ENCODE measurements at regions not wholly inside any gene's neighbourhood (a gene's known extent, or its start where the extent isn't known, plus 50 kb on each side); places are given as distances from the start of the nearest gene placed in this dataset.
A peak's percentile ranks its signal among the peaks of the same experiment; 100 is the strongest.

DNA sequence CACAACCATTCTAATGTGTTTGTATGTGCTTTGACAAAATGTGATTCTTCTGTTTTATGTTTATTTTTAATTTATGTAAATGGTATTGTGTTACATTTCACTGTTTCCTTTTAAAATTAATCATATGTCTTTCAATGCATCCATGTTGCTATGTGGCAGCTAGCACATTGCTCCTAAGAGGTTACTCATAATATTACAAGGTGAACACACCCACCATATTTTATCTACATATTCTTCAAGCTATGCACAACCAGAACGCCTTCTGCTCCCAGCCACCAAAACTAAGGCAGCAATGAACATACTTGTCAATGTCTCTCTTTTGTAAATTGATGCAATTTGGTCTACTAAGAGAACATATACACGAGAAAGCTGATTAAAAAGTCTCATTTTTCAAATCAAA, 160.6 kb upstream of the OSR1 start:
- DNase-seq (ENCODE audit: extremely low read depth, low read depth) = no peak

DNA sequence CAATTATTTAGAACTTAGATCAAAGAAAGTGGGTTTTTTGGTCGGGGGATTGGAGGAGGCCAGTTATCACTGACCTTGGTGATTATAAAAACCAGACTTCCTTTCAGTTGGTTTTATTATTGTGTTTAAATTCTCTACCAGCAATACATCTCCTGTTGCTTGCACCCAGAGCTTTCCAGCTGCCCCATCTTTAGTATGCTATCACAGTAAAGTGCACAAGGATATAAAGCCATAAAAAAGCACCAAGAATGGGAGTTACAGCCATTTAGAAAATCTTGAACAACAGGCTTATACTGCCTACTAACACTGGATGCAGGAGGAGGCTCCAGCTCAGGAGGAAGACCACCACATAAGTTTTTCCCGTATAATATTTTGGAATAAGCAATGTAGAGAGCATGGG, 148.7 kb upstream of the OSR1 start:
- DNase-seq (ENCODE audit: extremely low read depth, low read depth) = no peak

GRCh38 chr2:19505199-19506136, 147.0 kb upstream of the OSR1 start:
- no peak for DNase-seq (ENCODE audit: extremely low read depth, low read depth)

GRCh38 chr2:19504400-19505198, 146.2 kb upstream of the OSR1 start:
- no peak for DNase-seq (ENCODE audit: extremely low read depth, low read depth)

DNA sequence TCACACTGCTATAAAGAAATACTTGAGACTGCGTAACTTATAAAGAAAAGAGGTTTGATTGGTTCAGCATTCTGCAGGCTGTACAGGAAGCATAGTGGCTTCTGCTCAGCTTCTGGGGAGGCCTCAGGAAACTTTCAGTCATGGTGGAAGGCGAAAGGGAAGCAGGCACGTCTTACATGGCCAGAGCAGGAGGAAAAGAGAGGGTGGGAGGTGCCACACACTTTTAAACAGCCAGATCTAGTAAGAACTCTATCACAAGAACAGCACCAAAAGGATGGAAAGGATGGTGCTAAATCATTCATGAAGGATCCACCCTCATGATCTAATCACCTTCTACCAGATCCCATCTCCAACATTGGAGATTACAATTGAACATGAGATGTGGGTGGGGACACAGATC, 145.5 kb upstream of the OSR1 start:
- no peak for DNase-seq (ENCODE audit: extremely low read depth, low read depth)

DNA sequence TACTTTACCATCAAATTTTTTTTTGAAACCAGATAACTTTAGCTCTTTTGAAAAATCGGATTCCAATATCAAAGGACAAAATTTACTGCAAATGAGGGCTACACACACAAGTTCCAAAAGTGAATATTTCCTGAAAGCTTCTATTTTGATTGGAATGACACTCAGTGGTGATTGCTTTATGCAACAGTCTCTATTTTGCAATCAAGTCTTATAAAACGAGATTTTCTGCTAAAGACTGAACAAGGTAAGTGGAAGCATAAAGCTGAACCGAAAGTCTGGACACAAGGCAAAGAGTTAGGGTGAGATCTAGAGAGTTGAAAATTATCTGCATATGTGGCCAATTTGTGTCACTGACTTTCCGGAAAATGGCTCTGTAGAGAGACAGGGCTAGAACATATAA, 145.0 kb upstream of the OSR1 start:
- no peak for DNase-seq (ENCODE audit: extremely low read depth, low read depth)

DNA sequence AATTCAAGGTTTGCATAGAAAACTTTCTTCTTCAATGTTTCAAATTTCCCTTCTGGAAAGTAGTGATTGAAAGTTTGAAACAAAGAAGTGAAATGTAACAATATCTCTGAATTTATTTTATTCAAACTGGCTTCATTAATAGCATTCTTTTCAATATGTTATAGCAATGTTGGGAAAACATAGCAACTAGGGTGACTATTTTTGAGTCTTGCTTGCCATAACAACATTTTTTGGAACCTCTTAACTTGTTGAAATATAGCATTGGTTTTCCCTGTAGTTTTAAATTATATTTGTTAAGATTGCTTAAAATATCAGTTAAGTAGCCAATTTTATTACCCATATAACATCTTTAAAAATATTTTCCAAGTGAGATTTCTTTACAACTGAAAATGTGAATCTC, 141.7 kb upstream of the OSR1 start:
- DNase-seq (ENCODE audit: extremely low read depth, low read depth) = no peak

GRCh38 chr2:19496646-19497045, 138.2 kb upstream of the OSR1 start:
- no peak for DNase-seq (ENCODE audit: extremely low read depth, low read depth)

GRCh38 chr2:19494241-19494640, 135.8 kb upstream of the OSR1 start:
- no peak for DNase-seq (ENCODE audit: extremely low read depth, low read depth)

DNA sequence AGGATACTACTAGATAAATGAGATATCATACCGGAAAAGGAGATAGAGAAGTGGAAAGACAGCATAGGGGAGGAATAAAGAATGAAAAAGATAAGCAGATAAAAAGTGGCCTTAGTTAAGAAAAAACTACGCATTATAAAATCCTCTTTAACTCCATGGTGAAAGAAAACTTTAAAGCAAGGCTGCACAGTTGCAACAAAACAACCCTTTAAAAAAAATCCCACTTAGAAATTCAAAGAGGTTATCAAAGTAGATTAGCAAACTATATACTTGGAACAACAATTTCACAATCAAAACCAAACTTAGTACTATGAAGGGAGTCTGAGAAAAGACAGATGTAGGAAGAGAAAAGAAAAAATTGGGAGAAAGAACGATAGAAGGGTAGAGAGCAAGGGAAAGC, 133.4 kb upstream of the OSR1 start:
- no peak for DNase-seq (ENCODE audit: extremely low read depth, low read depth)

DNA sequence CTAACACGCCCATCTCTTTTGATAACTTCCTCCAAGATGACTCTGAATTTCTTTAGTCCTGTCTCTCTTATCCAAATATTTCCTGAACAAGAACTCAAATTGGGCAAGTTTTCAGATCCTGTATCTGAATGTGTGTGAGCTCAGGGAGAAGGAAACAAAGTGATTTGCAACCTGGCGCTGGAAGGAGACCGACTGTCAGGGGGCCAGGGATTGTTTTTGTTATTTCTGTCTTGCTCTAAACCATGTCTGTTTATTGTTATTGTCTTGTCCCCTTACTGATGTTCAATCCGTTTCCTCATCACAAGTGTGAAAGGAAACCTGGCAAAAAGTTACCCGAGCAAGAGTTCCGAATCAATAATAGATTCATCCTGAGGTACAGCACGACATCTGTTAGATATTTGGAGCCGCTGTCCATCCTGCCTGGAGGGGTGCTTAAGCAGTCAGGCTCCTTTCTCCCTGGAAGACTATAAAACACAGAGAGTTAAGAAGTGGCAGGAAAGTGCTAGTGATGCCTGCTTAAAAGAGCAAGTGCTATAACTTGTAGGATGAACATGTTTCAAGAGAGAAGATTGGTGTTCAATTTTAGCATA, 132.5 kb upstream of the OSR1 start:
- no peak for DNase-seq (ENCODE audit: extremely low read depth, low read depth)

DNA sequence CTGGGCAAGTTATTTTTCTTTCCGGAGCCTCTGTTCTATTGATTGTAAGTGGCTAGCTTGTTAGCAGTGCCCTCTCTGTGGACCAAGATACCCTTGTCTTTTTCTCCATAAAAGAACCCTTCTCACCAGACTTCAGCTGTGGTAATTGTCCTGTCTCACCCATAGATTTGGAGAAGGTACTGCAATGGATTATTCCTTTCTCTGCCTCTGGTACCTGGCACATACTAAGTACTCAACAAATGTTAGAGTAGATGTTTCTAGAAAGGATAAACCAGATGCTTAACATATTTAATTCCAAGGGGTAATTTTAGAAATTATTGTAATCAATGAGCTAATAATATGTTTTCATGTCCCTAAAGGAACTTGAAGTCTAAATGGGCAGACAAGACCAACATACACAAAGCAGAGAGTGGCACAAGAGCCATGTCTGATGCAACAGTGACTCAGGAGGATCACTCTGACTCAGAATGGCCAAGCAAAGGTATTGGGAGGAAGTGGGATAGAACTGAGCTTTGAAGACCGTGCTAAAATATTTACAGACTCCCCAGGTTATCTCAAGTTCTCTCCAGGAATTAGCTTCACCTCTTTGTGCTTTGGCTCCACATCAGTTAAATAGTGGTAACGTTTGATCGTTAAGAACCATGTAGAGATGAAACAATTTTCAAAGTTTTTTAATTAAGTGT, 129.7 kb upstream of the OSR1 start:
- peak; percentile 69 for DNase-seq (ENCODE audit: extremely low read depth, low read depth)

DNA sequence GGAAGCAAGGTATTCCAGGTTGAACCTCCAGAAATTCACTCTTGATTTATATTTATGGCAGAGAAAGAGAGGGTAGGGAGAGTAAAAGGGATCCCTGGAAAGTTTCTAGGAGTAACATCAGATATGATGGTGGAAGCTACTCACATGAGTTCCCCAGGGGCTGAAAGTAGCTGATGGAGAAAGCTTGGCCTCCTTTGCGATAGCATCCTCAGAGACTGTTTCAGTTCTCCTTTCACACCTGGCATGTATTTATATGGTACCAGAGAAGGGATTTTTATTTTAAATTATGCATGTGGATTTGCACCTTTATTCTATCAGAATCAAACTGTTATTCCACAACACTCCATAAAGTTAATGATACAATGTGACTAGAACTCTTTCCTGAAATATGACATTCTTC, 126.3 kb upstream of the OSR1 start:
- DNase-seq (ENCODE audit: extremely low read depth, low read depth) = no peak

DNA sequence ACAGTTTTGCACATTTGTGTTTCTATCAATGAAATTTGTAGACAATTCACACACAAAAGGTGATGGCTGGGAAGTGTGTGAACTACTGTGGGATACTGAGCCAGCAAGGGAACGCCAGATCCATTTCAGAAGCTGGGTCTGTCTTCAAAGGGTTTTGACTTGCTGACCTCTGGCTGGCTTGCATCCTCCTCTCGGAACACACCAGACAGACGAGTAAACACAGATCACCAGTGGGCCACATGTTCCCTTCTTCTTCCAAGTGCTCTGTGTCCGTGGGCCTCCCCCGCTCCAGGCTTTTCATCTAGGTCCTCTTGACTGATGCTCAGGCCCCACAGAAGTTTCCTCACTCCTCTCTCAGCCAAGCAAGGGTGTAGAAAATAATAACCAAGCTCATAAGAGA, 122.2 kb upstream of the OSR1 start:
- DNase-seq (ENCODE audit: extremely low read depth, low read depth) = no peak

DNA sequence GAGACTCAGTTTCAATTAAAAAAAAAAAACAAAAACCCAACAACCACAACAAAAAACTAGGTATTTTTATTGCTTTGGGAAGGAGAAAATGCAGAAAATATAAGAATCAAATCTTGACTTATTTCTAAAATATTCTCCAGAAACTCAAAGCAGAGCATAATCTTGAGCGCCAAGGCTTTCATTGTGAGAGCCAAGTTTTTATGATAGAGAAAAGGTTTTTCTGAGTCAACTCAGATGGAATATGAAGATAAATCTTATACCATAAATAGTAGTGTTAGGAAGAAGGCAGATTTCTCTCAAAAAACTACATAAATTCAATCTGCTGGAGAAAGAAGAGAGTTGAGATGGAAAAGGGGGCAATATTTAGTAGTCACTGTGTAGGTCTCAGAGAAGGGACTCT, 121.2 kb upstream of the OSR1 start:
- no peak for DNase-seq (ENCODE audit: extremely low read depth, low read depth)

- no peak for DNase-seq (ENCODE audit: extremely low read depth, low read depth)
These were observed 120.0 kb upstream of the OSR1 start for GRCh38 chr2:19478409-19478808.

- no peak for DNase-seq (ENCODE audit: extremely low read depth, low read depth)
These were observed 117.9 kb upstream of the OSR1 start for GRCh38 chr2:19476327-19476726.

DNA sequence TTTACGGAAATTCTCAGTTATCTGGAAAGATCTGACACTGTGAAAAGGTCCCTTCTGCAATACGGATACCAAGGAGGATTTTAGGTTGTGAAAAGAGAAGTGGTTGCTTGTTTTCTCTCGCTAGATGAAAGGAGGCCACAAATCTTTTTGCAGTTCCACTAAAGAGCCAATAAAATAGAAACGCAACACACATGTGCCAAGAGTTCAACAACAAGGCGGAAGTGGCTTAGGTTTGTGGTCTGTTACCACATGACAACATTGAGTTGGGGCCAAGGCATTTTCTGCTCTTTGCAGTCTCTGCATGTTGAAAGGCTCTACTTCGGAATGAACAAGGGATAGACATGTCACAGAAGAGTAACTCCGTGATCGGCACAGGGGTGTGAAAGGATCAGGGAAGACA, 115.7 kb upstream of the OSR1 start:
- DNase-seq (ENCODE audit: extremely low read depth, low read depth) = no peak

- DNase-seq (ENCODE audit: extremely low read depth, low read depth) = no peak
These were observed 114.9 kb upstream of the OSR1 start for GRCh38 chr2:19473350-19473749.

DNA sequence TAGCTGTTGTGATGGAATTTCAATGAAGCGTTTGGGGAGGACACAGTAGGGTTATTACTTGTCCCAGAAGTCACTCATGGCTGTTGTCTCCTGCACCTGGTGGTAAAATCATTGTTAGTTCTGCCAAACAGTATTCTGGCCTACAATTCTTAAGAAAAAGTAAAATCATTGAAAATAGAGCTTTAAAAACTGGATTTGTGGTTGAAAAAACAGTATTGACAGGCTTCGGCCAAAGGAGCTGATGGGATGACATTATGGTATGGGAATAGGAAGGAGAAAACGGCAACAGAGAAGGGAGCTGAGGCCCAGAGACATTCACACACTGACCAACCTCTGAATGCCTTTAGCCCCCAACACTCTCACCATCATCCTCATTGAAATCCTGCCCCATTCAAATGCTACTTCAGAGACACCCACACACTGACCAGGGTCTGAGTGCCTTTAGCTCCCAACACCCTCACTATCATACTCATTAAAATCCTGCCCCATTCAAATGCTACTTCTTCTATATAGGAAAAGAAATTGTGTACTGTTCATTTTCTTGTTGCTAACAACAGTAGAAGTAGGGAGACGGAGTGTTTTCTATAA, 114.1 kb upstream of the OSR1 start:
- no peak for DNase-seq (ENCODE audit: extremely low read depth, low read depth)

DNA sequence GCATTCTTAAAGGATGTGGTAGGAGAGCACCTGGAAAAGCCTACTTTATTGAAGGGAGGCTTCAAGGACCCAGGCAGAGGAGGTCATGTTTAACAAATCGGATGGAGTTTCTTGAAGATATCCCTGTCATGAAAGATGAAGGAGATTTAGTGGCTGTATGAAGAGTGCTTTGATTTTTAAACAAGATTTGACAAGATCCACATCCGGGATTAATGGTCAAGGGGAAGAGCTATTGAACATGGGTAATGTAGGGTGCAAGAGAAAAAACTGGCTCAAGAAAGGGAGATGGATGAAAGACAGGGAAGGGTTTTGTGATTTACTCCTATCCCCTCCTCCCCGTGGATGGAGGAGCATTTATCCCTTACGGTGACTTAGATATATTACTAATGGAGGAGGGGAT, 113.1 kb upstream of the OSR1 start:
- no peak for DNase-seq (ENCODE audit: extremely low read depth, low read depth)

All from NCI-H460 (cell line).